Mucosa of gallbladder (tissue), 1 donor: ENCODE measurements at regions not wholly inside any gene's neighbourhood (a gene's known extent, or its start where the extent isn't known, plus 50 kb on each side); places are given as distances from the start of the nearest gene placed in this dataset.
"Not testable (repeated sequence)": the region's sequence is repeated elsewhere in the genome, so short reads cannot be mapped to it uniquely, and the experiment has no call there.

ENCODE experiments used
- DNase-seq: peaks from one replicate; pipeline ENCODE4 v3.0.0-alpha.2; 2020; ENCODE audit warnings: low spot score
- donor health status: DM: no; HTN: no; CAD: no.

- no peak for DNase-seq
Measured at GRCh38 chr4:81673961-81674360, 202.3 kb upstream of the RASGEF1B start.

GRCh38 chr4:81668328-81668727 is 196.6 kb upstream of the RASGEF1B start:
- not testable (repeated sequence) for DNase-seq

DNA sequence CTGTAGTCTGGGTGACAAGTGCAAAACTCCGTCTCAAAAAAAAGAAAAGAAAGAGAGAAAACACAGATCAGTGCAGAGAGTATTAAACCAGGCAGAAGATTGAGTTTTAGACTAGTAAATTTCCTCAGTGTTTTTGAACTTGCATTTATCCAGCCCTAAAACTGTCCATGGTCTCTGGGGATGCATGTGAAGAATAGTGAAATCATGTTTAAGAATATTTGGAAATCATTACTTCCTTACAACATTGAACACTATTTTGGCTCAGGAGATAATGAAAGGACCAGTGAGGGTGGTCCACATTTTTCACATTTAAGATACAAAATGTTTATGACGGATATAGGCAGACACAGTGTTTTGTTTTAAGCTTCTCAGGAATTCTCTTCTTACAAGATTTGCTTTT is 195.8 kb upstream of the RASGEF1B start:
- DNase-seq, result no peak

DNA sequence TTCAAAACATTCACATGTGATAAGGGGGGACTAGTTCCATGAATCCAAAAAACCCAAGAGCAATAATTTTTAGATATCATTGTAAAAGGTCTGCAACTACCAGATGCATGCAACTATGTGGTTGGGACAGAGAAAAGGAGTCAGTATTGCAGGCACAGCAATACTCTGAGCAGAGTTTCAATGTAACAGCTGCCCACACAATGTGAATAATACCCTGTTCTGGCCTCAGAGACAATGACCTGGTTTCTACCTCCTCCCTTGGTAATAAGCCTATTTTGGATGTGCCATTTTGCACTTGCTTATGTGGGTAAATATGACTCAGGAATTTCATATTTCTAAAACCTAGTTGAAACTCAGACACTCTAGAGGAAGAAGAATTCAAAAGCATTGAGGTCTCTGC is 194.8 kb upstream of the RASGEF1B start:
- DNase-seq, result no peak

DNA sequence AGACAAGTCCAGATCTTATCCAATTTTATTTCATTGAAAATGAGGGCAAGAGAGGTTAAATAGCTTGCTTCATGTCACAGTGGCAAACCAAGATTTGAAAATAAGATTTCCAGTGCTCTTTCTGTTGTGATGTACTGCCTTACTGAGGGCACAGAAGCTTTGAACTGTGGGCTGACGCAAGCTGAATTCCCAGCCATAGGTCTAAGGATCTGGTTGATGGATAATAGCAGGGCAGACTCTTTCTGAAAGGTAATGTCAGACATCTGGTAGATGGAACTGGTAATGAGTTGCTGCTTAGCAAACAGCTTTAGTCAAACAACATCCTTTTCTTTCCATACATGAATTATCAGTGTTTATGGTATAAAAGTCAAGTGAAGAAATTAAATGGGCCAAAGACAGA is 193.9 kb upstream of the RASGEF1B start:
- no peak for DNase-seq

DNA sequence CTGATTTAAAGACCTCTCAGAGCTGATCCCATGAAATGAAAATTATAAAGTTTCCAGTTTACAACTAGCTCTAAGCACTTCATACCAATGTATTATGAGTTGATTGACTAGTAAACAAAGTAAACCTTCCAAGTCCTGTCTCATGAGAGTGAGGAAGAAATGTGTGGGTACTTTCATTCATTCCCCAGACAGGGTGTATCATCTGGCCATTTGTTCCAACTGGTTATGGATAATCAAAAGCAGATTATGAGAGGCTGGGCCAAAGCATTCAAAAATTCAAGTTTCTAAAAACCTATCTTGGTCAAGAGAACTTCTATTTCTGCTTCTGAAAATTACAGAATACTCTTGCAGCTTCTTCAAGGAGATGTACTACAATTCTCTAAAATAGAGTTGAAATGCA is 193.3 kb upstream of the RASGEF1B start:
- DNase-seq, result no peak

DNA sequence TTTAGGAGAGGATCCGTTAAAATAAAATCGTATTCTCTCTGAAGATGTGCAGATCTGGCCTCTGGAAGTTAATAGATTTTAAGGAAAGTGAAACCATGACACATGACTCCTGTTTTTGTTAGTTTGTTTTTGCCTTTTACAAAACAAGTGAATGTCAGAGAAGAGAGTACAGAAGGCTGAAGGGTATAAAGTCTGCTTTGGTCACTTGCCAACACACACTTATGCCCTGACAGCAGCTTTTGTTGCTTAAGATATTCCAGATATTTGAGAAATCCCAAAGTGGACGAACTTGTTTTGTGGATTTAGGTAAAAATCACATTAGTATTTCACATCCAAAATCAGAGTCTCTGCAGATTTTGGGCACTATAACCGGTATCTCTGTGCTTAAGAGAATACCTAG is 192.4 kb upstream of the RASGEF1B start:
- no peak for DNase-seq

- no peak for DNase-seq
Measured at GRCh38 chr4:81663368-81663767, 191.7 kb upstream of the RASGEF1B start.

DNA sequence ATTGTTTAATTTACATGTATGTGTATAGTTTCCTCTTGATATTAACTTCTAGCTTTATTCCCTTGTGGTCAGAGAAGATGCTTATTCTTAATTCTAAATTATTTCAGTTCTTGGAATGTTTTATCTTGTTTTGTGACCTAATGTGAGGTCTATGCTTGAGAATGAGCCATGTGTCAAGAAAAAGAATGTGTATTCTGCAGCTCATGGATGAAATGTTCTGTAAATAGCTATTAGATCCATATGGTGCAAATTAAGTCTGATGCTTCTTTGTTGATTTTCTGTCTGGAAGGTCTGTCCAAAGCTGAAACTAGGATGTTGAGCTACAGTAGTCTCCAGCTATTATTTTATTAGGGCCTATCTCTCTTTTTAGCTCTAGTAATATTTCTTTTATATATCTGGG is 187.3 kb upstream of the RASGEF1B start:
- no peak for DNase-seq

DNA sequence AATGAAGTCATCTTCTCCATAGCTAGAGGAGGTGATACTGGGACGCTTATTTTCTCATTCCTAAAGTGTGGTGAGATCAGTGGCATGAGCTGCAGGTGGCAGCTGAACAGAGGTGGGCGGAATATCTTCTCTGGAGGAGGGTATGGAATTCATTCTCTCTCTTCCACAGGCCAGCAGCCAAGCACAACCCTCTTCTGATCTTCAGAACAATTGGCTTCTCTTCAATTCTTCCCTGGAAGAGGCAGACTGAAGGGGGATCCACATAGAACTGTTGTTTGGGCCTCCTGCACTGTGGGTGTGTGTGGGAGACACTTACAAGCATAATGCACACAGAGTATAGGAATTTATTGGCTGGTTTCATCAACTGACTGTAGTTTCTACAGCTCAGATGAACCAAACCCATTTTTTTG is 180.4 kb upstream of the RASGEF1B start:
- DNase-seq, result no peak

- DNase-seq, result no peak
Measured at GRCh38 chr4:81651243-81651899, 179.7 kb upstream of the RASGEF1B start.

DNA sequence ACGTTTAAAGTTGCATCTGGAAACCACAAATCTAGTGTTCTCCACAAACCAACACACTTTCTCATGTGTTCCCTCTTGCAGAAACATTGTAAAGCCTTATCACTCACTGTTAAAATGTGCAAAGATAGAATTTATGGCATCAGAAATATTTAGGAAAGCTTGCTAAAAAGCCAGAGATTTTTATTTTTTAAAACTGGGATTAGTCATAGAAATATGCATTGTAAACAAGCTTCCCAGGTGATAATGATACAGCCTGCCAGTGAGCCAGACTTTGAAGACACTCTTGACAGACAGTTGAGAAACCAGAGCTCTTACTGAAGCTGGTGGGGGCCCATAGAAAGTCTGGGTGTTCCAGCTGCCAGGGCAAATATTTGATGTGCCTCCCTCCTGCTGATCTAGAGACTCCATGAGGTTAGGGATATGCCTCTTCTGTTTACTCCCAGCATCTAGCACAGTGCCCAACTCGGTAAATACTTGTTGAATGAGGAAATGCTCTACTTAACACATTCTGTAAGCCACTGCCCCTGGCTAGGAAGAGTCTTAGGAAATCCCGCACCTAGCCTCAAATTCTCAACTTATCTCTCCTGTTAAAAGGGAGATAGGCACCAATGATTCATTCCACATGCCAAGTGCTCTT is 179.0 kb upstream of the RASGEF1B start:
- no peak for DNase-seq

DNA sequence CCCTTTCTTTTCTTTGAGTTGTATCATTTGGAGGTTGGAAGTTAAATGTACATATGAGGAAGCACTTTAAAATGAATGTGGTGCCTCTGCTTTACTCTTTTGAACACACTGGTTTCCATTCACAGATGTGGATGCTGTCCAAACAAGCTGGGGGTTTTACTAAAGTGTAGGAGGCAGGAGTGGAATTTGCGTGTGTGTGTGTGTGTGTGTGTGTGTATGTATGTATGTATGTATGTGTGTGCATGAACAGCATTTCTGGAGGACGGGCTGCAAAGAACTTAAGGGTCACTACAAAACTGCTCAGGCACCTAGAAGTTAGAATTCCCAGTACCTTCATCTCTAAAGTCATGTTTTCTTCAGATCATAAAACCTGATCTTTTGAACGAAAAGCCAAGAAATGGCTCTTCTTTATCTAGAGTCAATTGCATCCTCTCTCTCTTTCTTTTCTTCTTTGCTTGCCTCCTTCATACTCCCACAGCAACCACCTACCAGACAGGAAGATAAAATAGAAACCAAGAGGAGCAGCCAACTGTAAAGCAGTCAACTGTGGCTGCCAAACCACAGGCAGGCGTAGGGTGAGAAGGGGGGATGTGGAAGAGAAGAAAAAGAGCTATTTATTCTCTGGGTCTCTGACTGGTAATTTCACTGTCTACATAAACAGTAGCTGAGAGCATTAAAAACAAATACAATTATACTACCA is 177.0 kb upstream of the RASGEF1B start:
- no peak for DNase-seq

DNA sequence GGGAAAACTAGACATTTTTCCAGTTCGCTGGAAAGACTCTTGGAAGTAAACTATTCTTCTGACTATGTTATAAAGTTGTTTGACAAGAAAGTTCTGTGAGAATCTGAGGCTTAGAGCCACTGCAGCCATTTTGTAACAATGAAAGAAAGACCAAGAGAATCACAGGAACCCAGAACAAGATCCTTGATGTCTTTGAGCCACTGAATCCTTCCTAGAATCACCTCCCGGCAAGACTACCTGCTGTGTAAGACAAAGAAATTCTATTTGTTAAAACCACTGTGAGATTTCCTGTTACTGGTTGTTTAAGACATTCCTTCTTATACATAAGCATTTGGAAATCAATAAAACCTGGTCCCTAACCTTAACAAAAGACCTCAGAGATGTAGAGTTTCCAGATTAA is 175.7 kb upstream of the RASGEF1B start:
- DNase-seq, result no peak

DNA sequence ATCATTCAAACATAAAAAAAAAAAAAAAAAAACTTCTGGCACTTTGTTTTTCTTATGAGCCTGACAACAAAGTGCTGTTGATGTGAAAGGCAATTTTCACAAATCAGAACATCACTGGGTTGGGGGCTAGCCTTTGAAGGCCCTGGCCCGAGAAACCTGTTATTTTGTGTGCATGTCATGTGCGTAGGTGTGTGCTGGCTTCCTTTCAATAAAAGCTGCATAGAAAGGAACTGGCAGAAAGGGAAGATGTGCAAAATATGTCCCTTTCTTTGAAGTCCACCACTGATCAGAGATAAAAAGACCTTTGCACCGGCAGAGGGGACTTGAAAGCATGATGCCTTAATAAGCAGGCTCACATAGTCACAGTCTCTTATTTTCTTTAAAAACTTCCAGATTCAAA is 170.8 kb upstream of the RASGEF1B start:
- no peak for DNase-seq

- DNase-seq, result peak; percentile 24
Measured at GRCh38 chr4:81639248-81639647, 167.5 kb upstream of the RASGEF1B start.

GRCh38 chr4:81638698-81639097 is 167.0 kb upstream of the RASGEF1B start:
- no peak for DNase-seq

- DNase-seq, result peak; percentile 84
Measured at GRCh38 chr4:81635739-81636138, 164.0 kb upstream of the RASGEF1B start.

GRCh38 chr4:81634766-81635549 is 163.3 kb upstream of the RASGEF1B start:
- DNase-seq, result no peak

DNA sequence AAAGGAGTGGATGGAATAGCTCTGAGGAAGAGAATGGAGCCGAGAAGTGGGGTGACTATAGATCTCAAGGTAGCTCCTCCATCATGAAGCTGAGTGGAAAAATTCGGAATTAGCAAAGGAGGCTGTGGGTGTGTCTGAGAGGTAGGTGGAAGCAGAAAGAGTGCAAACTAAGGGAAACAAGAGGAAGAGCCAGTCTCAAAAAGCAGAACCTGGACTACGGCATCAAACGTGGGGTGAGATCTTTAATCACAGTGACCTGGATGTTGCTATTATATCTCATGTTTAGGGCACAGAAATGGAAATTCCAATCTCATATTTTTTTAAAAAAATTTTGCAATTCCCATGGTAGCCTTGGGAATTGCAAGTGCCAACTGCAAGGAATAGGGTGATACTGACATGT is 162.5 kb upstream of the RASGEF1B start:
- no peak for DNase-seq

GRCh38 chr4:81632581-81633299 is 161.0 kb upstream of the RASGEF1B start:
- DNase-seq, result no peak

GRCh38 chr4:81631958-81632441 is 160.3 kb upstream of the RASGEF1B start:
- DNase-seq, result no peak
